Type B pancreatic cell (in vitro differentiated cells): ENCODE measurements at regions not wholly inside any gene's neighbourhood (a gene's known extent, or its start where the extent isn't known, plus 50 kb on each side); places are given as distances from the start of the nearest gene placed in this dataset.
"Not testable (repeated sequence)": the region's sequence is repeated elsewhere in the genome, so short reads cannot be mapped to it uniquely, and the experiment has no call there.

ENCODE experiments used
- DNase-seq: peaks from one replicate; pipeline ENCODE4 v3.0.0; 2021; ENCODE audit warnings: mixed read lengths; ENCODE audit not compliant: unreplicated experiment; ENCODE audit errors: extremely low spot score
- H3K27ac Mint-ChIP-seq: 2 replicates; pipeline ENCODE4 v1.8.0; 2021; ENCODE audit warnings: mild to moderate bottlenecking, mixed read lengths
- H3K27me3 Mint-ChIP-seq: 2 replicates; pipeline ENCODE4 v1.8.0; 2021; ENCODE audit warnings: mixed read lengths
- H3K36me3 Mint-ChIP-seq: 2 replicates; pipeline ENCODE4 v1.8.0; 2021; ENCODE audit warnings: mixed read lengths
- H3K4me1 Mint-ChIP-seq: one replicate; pipeline ENCODE4 v1.8.0; 2021; ENCODE audit warnings: mixed read lengths; ENCODE audit not compliant: unreplicated experiment
- H3K4me3 Mint-ChIP-seq: 2 replicates; pipeline ENCODE4 v1.8.0; 2021; ENCODE audit warnings: mild to moderate bottlenecking, mixed read lengths
- H3K9me3 Mint-ChIP-seq: 2 replicates; pipeline ENCODE4 v1.8.0; 2021; ENCODE audit warnings: mixed read lengths
- TF ChIP-seq, protein P1 (sequence below): fragments of 200-600 bp; sonication (generic); conservative IDR thresholded peaks from 2 replicates; pipeline ENCODE4 v1.5.0; 2021; ENCODE audit warnings: antibody characterized with exemption, mild to moderate bottlenecking

DNA sequence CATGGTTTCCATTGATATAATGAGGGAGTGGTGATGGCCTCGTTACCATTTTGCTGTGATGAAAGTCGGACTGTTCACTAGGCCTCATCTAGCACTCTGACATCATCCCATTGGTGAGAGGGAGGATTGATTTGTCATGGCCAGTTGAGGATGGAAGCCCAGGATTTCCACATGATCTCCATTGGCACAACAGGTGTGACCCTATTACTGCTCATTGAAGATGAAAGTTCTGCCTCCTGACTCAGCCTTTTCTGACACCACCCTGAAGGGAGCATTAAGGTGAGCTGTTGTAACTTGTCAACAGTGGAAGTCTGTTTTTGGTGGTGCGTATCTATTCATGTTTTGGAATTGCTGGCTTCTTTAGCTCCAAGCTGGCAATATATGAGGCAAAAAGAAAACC is 144.2 kb downstream of the PABPC4L start:
- DNase-seq, result no peak
- Mint-ChIP-seq H3K36me3 (no peaks in the 10 kb centered on the region), H3K27ac (no peak overlapping the region), H3K9me3 (no peaks in the 10 kb centered on the region), H3K4me1 (no peaks in the 10 kb centered on the region), H3K27me3 (no peaks in the 10 kb centered on the region), H3K4me3 (no peak overlapping the region)
- TF ChIP-seq, protein P1, sequence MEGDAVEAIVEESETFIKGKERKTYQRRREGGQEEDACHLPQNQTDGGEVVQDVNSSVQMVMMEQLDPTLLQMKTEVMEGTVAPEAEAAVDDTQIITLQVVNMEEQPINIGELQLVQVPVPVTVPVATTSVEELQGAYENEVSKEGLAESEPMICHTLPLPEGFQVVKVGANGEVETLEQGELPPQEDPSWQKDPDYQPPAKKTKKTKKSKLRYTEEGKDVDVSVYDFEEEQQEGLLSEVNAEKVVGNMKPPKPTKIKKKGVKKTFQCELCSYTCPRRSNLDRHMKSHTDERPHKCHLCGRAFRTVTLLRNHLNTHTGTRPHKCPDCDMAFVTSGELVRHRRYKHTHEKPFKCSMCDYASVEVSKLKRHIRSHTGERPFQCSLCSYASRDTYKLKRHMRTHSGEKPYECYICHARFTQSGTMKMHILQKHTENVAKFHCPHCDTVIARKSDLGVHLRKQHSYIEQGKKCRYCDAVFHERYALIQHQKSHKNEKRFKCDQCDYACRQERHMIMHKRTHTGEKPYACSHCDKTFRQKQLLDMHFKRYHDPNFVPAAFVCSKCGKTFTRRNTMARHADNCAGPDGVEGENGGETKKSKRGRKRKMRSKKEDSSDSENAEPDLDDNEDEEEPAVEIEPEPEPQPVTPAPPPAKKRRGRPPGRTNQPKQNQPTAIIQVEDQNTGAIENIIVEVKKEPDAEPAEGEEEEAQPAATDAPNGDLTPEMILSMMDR, result no peak

DNA sequence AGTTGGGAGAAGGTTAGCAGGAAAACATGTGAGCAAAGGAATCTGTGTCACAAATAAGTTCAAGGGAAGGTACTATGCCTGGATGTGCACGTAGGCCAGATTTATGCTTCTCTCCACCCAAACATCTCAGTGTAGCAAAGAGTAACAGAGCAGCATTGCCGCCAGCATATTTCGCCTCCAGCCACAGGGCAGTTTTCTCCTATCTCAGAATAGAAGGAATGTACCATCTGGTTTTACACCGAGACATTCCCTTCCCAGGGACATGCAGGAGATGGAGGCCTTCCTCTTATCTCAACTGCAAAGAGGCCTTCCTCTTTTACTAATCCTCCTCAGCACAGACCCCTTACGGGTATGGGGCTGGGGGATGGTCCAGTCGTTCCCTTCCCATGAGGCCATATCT is 155.4 kb downstream of the PABPC4L start:
- not testable (repeated sequence) for H3K36me3 Mint-ChIP-seq, DNase-seq, H3K4me1 Mint-ChIP-seq, H3K27me3 Mint-ChIP-seq, H3K4me3 Mint-ChIP-seq, H3K27ac Mint-ChIP-seq, H3K9me3 Mint-ChIP-seq

GRCh38 chr4:134045411-134045810 is 156.2 kb downstream of the PABPC4L start:
- TF ChIP-seq, protein P1, result no peak
- Mint-ChIP-seq H3K4me1 (no peaks in the 10 kb centered on the region), H3K27ac (no peak overlapping the region), H3K36me3 (peaks cover 4% of the 10 kb centered on the region), H3K27me3 (no peaks in the 10 kb centered on the region), H3K4me3 (no peak overlapping the region), H3K9me3 (no peaks in the 10 kb centered on the region)
- DNase-seq, result no peak

- H3K36me3 Mint-ChIP-seq, result peaks cover 4% of the 10 kb centered on the region
- H3K4me1 Mint-ChIP-seq, result no peaks in the 10 kb centered on the region
- H3K9me3 Mint-ChIP-seq, result no peaks in the 10 kb centered on the region
- no peak overlapping the region for H3K27ac Mint-ChIP-seq
- H3K27me3 Mint-ChIP-seq, result no peaks in the 10 kb centered on the region
- TF ChIP-seq, protein P1, result no peak
- no peak for DNase-seq
- no peak overlapping the region for H3K4me3 Mint-ChIP-seq
These were observed 158.3 kb downstream of the PABPC4L start for GRCh38 chr4:134043266-134043665.

- H3K9me3 Mint-ChIP-seq, result no peaks in the 10 kb centered on the region
- H3K4me1 Mint-ChIP-seq, result no peaks in the 10 kb centered on the region
- DNase-seq, result no peak
- H3K36me3 Mint-ChIP-seq, result no peaks in the 10 kb centered on the region
- TF ChIP-seq, protein P1, result no peak
- no peak overlapping the region for H3K4me3 Mint-ChIP-seq
- no peak overlapping the region for H3K27ac Mint-ChIP-seq
- H3K27me3 Mint-ChIP-seq, result no peaks in the 10 kb centered on the region
These were observed 173.2 kb downstream of the PABPC4L start for GRCh38 chr4:134028421-134028820.

GRCh38 chr4:134027931-134028330 is 173.7 kb downstream of the PABPC4L start:
- no peak for DNase-seq
- no peaks in the 10 kb centered on the region for H3K9me3 Mint-ChIP-seq
- no peaks in the 10 kb centered on the region for H3K36me3 Mint-ChIP-seq
- no peak overlapping the region for H3K4me3 Mint-ChIP-seq
- TF ChIP-seq, protein P1, result no peak
- H3K27ac Mint-ChIP-seq, result no peak overlapping the region
- H3K4me1 Mint-ChIP-seq, result no peaks in the 10 kb centered on the region
- no peaks in the 10 kb centered on the region for H3K27me3 Mint-ChIP-seq
